HFFc6 (cell line): ENCODE measurements at regions not wholly inside any gene's neighbourhood (a gene's known extent, or its start where the extent isn't known, plus 50 kb on each side); places are given as distances from the start of the nearest gene placed in this dataset.
"Not testable (repeated sequence)": the region's sequence is repeated elsewhere in the genome, so short reads cannot be mapped to it uniquely, and the experiment has no call there.

Experiments
- DNase-seq: peaks from one replicate; pipeline ENCODE4 v3.0.0-alpha.2; 2018
- H3K27ac Mint-ChIP-seq: 2 replicates; pipeline ENCODE4 v1.8.0; 2020; ENCODE audit warnings: mild to moderate bottlenecking, mixed read lengths
- H3K27me3 Mint-ChIP-seq: 2 replicates; pipeline ENCODE4 v1.8.0; 2021; ENCODE audit warnings: mild to moderate bottlenecking, moderate library complexity, mixed read lengths; ENCODE audit not compliant: insufficient read depth
- H3K36me3 Mint-ChIP-seq: 2 replicates; pipeline ENCODE4 v1.8.0; 2021; ENCODE audit warnings: low read depth, mixed read lengths
- H3K4me1 Mint-ChIP-seq: 2 replicates; pipeline ENCODE4 v1.8.0; 2020; ENCODE audit warnings: low read depth, mixed read lengths
- H3K4me3 Mint-ChIP-seq: 2 replicates; pipeline ENCODE4 v1.8.0; 2020; ENCODE audit warnings: mild to moderate bottlenecking, moderate library complexity, mixed read lengths
- H3K9me3 Mint-ChIP-seq: 2 replicates; pipeline ENCODE4 v1.8.0; 2020; ENCODE audit warnings: mild to moderate bottlenecking, mixed read lengths
- CTCF ChIP-seq: fragments of 200-600 bp; sonication (generic); IDR thresholded peaks from 2 replicates; pipeline ENCODE4 v1.5.0; 2021; ENCODE audit warnings: antibody characterized with exemption, mild to moderate bottlenecking

- not testable (repeated sequence) for H3K27me3 Mint-ChIP-seq, DNase-seq, H3K36me3 Mint-ChIP-seq, H3K9me3 Mint-ChIP-seq, H3K4me1 Mint-ChIP-seq, H3K27ac Mint-ChIP-seq, H3K4me3 Mint-ChIP-seq
Observed at GRCh38 chr15:20680257-20680815, 138.7 kb upstream of the GOLGA6L6 start.

- Mint-ChIP-seq H3K9me3 (no peaks in the 10 kb centered on the region), H3K27ac (no peak overlapping the region), H3K27me3 (no peaks in the 10 kb centered on the region), H3K4me1 (no peaks in the 10 kb centered on the region), H3K36me3 (no peaks in the 10 kb centered on the region), H3K4me3 (no peak overlapping the region)
- no peak for DNase-seq
- TF ChIP-seq CTCF, result no peak
Observed at GRCh38 chr15:20672470-20672869, 130.9 kb upstream of the GOLGA6L6 start.

GRCh38 chr15:20671675-20672074 is 130.1 kb upstream of the GOLGA6L6 start:
- H3K36me3 Mint-ChIP-seq, result no peaks in the 10 kb centered on the region
- DNase-seq, result no peak
- H3K27me3 Mint-ChIP-seq, result no peaks in the 10 kb centered on the region
- H3K4me1 Mint-ChIP-seq, result no peaks in the 10 kb centered on the region
- no peaks in the 10 kb centered on the region for H3K9me3 Mint-ChIP-seq
- H3K4me3 Mint-ChIP-seq, result no peak overlapping the region
- TF ChIP-seq CTCF, result no peak
- H3K27ac Mint-ChIP-seq, result no peak overlapping the region

- H3K27ac Mint-ChIP-seq, H3K36me3 Mint-ChIP-seq, H3K9me3 Mint-ChIP-seq, H3K27me3 Mint-ChIP-seq, DNase-seq, H3K4me1 Mint-ChIP-seq, H3K4me3 Mint-ChIP-seq: not testable (repeated sequence)
Observed at GRCh38 chr15:20666410-20666809, 124.8 kb upstream of the GOLGA6L6 start.

GRCh38 chr15:20665653-20666052 is 124.1 kb upstream of the GOLGA6L6 start:
- Mint-ChIP-seq H3K27ac (no peak overlapping the region), H3K36me3 (no peaks in the 10 kb centered on the region), H3K4me3 (no peak overlapping the region), H3K4me1 (no peaks in the 10 kb centered on the region), H3K27me3 (no peaks in the 10 kb centered on the region), H3K9me3 (no peaks in the 10 kb centered on the region)
- no peak for TF ChIP-seq CTCF
- no peak for DNase-seq

GRCh38 chr15:20659265-20659664 is 117.7 kb upstream of the GOLGA6L6 start:
- Mint-ChIP-seq H3K36me3 (no peaks in the 10 kb centered on the region), H3K4me3 (no peak overlapping the region), H3K9me3 (no peaks in the 10 kb centered on the region), H3K27me3 (no peaks in the 10 kb centered on the region), H3K4me1 (no peaks in the 10 kb centered on the region), H3K27ac (no peak overlapping the region)
- TF ChIP-seq CTCF, result no peak
- DNase-seq, result no peak

- Mint-ChIP-seq H3K4me3 (no peak overlapping the region), H3K36me3 (no peaks in the 10 kb centered on the region), H3K4me1 (no peaks in the 10 kb centered on the region), H3K27me3 (no peaks in the 10 kb centered on the region), H3K27ac (no peak overlapping the region), H3K9me3 (no peaks in the 10 kb centered on the region)
- DNase-seq, result no peak
- no peak for TF ChIP-seq CTCF
Observed at GRCh38 chr15:20658024-20658423, 116.4 kb upstream of the GOLGA6L6 start.
